Ishikawa (cell line): ENCODE measurements at regions not wholly inside any gene's neighbourhood (a gene's known extent, or its start where the extent isn't known, plus 50 kb on each side); places are given as distances from the start of the nearest gene placed in this dataset.

Experiments used
- CEBPB ChIP-seq: IDR thresholded peaks from 2 replicates; pipeline ENCODE4 v1.6.1; 2012
- CREB1 ChIP-seq: IDR thresholded peaks from 2 replicates; pipeline ENCODE4 v1.6.1; 2012; ENCODE audit warnings: low read depth
- EP300 ChIP-seq: IDR thresholded peaks from 2 replicates; pipeline ENCODE4 v1.6.1; 2012; ENCODE audit warnings: borderline replicate concordance
- RAD21 ChIP-seq: IDR thresholded peaks from 2 replicates; pipeline ENCODE4 v1.6.1; 2012; ENCODE audit warnings: low read depth
- TAF1 ChIP-seq: IDR thresholded peaks from 2 replicates; pipeline ENCODE4 v1.6.1; 2012; ENCODE audit warnings: low read depth, mild to moderate bottlenecking
- TEAD4 ChIP-seq: IDR thresholded peaks from 2 replicates; pipeline ENCODE4 v1.6.1; 2012
- YY1 ChIP-seq: IDR thresholded peaks from 2 replicates; pipeline ENCODE4 v1.6.1; 2012; ENCODE audit warnings: low read depth
- TF ChIP-seq, protein P1 (sequence below): IDR thresholded peaks from 2 replicates; pipeline ENCODE4 v1.6.1; 2012

DNA sequence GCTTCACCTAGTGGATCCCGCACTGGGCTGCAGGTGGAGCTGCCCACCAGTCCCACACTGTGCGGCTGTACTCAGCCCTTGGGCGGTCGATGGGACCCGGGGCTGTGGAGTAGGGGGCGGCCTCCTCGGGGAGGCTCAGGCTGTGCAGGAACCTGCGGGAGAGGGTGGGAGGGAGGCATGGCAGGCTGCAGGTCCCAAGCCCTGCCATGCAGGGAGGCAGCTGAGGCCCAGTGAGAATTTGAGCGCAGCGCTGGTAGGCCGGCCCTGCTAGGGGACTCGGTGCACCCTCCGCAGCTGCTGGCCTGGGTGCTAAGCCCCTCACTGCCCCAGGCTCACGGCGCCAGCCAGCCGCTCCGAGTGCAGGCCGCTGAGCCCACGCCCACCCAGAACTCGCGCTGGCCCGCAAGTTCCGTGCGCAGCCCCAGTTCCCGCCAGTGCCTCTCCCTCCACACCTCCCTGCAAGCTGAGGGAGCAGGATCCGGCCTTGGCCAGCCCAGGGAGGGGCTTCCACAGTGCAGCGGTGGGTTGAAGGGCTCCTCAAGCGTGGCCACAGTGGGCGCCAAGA is 1407.6 kb downstream of the EPHA7 start:
- TF ChIP-seq, protein P1, sequence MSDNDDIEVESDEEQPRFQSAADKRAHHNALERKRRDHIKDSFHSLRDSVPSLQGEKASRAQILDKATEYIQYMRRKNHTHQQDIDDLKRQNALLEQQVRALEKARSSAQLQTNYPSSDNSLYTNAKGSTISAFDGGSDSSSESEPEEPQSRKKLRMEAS: no peak
- no peak for TF ChIP-seq CREB1
- no peak for TF ChIP-seq CEBPB
- no peak for TF ChIP-seq TAF1
- no peak for TF ChIP-seq RAD21
- TF ChIP-seq EP300: no peak
- no peak for TF ChIP-seq TEAD4
- no peak for TF ChIP-seq YY1
